GM21447 (cell line): ENCODE measurements at regions not wholly inside any gene's neighbourhood (a gene's known extent, or its start where the extent isn't known, plus 50 kb on each side); places are given as distances from the start of the nearest gene placed in this dataset.
"Not testable (repeated sequence)": the region's sequence is repeated elsewhere in the genome, so short reads cannot be mapped to it uniquely, and the experiment has no call there.

Experiments used
- ATAC-seq: cut with Tn5 transposase; IDR thresholded peaks from one replicate; pipeline ENCODE4 v1.9.1; 2021; ENCODE audit not compliant: unreplicated experiment

GRCh38 chr3:35413483-35413882 lies 225.8 kb upstream of the ARPP21 start:
- ATAC-seq: no peak

GRCh38 chr3:35417080-35417479 lies 222.2 kb upstream of the ARPP21 start:
- no peak for ATAC-seq

- ATAC-seq: no peak
These were observed 217.2 kb upstream of the ARPP21 start for GRCh38 chr3:35422101-35422500.

- no peak for ATAC-seq
These were observed 216.3 kb upstream of the ARPP21 start for GRCh38 chr3:35422836-35423601.

- ATAC-seq: no peak
These were observed 212.9 kb upstream of the ARPP21 start for GRCh38 chr3:35426366-35426958.

- ATAC-seq: no peak
These were observed 201.9 kb upstream of the ARPP21 start for GRCh38 chr3:35437381-35437780.

- ATAC-seq: no peak
These were observed 201.2 kb upstream of the ARPP21 start for GRCh38 chr3:35438101-35438500.

GRCh38 chr3:35439663-35440062 lies 199.7 kb upstream of the ARPP21 start:
- ATAC-seq: no peak

GRCh38 chr3:35440826-35441225 lies 198.5 kb upstream of the ARPP21 start:
- ATAC-seq: no peak

- no peak for ATAC-seq
These were observed 192.4 kb upstream of the ARPP21 start for GRCh38 chr3:35446896-35447295.

- ATAC-seq: no peak
These were observed 191.2 kb upstream of the ARPP21 start for GRCh38 chr3:35448121-35448520.

- ATAC-seq: no peak
These were observed 190.6 kb upstream of the ARPP21 start for GRCh38 chr3:35448681-35449080.

- ATAC-seq: not testable (repeated sequence)
These were observed 184.5 kb upstream of the ARPP21 start for GRCh38 chr3:35454819-35455218.

- no peak for ATAC-seq
These were observed 165.4 kb upstream of the ARPP21 start for GRCh38 chr3:35473956-35474355.

GRCh38 chr3:35482566-35482965 lies 156.8 kb upstream of the ARPP21 start:
- not testable (repeated sequence) for ATAC-seq

GRCh38 chr3:35483131-35483530 lies 156.2 kb upstream of the ARPP21 start:
- no peak for ATAC-seq

- no peak for ATAC-seq
These were observed 154.3 kb upstream of the ARPP21 start for GRCh38 chr3:35484929-35485530.

GRCh38 chr3:35486295-35486694 lies 153.0 kb upstream of the ARPP21 start:
- no peak for ATAC-seq

GRCh38 chr3:35487376-35487775 lies 151.9 kb upstream of the ARPP21 start:
- no peak for ATAC-seq

- ATAC-seq: no peak
These were observed 150.8 kb upstream of the ARPP21 start for GRCh38 chr3:35488526-35488925.

GRCh38 chr3:35492841-35493240 lies 146.5 kb upstream of the ARPP21 start:
- no peak for ATAC-seq

GRCh38 chr3:35498506-35499210 lies 140.7 kb upstream of the ARPP21 start:
- no peak for ATAC-seq
